ENCODE measurements at regions not wholly inside any gene's neighbourhood (a gene's known extent, or its start where the extent isn't known, plus 50 kb on each side); places are given as distances from the start of the nearest gene placed in this dataset.

DNA sequence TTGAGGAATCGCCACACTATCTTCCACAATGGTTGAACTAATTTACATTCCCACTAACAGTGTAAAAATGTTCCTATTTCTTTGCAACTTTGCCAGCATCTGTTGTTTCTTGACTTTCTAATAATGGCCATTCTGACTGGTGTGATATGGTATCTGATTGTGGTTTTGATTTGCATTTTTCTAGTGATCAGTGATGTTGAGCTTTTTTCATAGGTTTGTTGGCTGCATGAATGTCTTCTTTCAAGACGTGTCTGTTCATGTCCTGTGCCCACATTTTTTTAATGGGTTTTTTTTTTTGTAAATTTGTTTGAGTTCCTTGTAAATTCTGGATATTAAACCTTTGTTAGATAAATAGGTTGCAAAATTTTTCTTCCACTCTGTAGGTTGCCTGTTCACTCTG lies 615.9 kb downstream of the SEMA5A start:
- no peak for TF ChIP-seq CTCF (conservative IDR thresholded peaks at IDR 0.05 in 1 of 2, IDR thresholded peaks at IDR 0.05 in 1 of 2; ENCODE audit: extremely low read depth in 1 of 2, insufficient read depth in 1 of 2, low read depth in 1 of 2, low read length in 2 of 2)
- no peak for TF ChIP-seq EZH2 (IDR thresholded peaks at IDR 0.05; ENCODE audit: borderline replicate concordance, low read length)
